ENCODE measurements at regions not wholly inside any gene's neighbourhood (a gene's known extent, or its start where the extent isn't known, plus 50 kb on each side); places are given as distances from the start of the nearest gene placed in this dataset.

DNA sequence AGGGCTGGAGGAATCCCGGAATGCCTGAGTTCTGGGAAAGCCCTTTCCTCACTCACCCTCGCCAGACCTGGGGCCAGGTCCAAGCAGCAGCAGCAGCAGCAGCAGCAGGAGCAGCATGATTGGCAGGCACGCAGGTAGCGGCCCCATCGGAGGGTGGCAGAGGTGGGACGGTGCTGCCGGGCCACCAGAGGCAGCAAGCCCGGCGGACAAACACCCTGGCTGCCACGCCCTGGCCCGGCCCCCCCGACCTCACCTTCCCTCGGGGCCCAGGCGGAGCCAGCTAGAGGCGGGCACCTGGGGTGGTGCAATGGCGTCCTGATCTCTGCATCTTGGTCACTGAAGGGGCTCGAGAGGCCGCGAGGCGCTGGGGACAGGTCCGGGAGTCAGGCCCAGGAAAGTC is 122.4 kb downstream of the LAT start:
- TF ChIP-seq, protein P1, sequence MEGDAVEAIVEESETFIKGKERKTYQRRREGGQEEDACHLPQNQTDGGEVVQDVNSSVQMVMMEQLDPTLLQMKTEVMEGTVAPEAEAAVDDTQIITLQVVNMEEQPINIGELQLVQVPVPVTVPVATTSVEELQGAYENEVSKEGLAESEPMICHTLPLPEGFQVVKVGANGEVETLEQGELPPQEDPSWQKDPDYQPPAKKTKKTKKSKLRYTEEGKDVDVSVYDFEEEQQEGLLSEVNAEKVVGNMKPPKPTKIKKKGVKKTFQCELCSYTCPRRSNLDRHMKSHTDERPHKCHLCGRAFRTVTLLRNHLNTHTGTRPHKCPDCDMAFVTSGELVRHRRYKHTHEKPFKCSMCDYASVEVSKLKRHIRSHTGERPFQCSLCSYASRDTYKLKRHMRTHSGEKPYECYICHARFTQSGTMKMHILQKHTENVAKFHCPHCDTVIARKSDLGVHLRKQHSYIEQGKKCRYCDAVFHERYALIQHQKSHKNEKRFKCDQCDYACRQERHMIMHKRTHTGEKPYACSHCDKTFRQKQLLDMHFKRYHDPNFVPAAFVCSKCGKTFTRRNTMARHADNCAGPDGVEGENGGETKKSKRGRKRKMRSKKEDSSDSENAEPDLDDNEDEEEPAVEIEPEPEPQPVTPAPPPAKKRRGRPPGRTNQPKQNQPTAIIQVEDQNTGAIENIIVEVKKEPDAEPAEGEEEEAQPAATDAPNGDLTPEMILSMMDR (IDR thresholded peaks at IDR 0.05): no peak
- TF ChIP-seq EP300 (IDR thresholded peaks at IDR 0.05): no peak
- TF ChIP-seq POLR2A (IDR thresholded peaks at IDR 0.05): no peak
- no peak for TF ChIP-seq POLR2AphosphoS5 (IDR thresholded peaks at IDR 0.05)

Measured in suprapubic skin (tissue), 4 donors.